ENCODE measurements at regions not wholly inside any gene's neighbourhood (a gene's known extent, or its start where the extent isn't known, plus 50 kb on each side); places are given as distances from the start of the nearest gene placed in this dataset.
A peak's percentile ranks its signal among the peaks of the same experiment; 100 is the strongest.

GRCh38 chr2:156679820-156680219 is 243.6 kb downstream of the GPD2 start:
- Histone ChIP-seq H3K4me3 (no peak overlapping the region), H3K27me3 (no peaks in the 10 kb centered on the region), H3K4me1 (no peaks in the 10 kb centered on the region), H3K27ac (no peak overlapping the region), H3K9me3 (no peaks in the 10 kb centered on the region), H3K36me3 (no peaks in the 10 kb centered on the region)
- no peak for TF ChIP-seq CTCF (IDR thresholded peaks at IDR 0.05)
- DNase-seq, result no peak
- no peak for ATAC-seq
- intact Hi-C loops (cut with DNase I), result no loop called here

- DNase-seq (no peak), ATAC-seq (no peak)
- Histone ChIP-seq H3K9me3 (no peaks in the 10 kb centered on the region), H3K27ac (no peak overlapping the region), H3K4me3 (no peak overlapping the region), H3K4me1 (no peaks in the 10 kb centered on the region), H3K27me3 (no peaks in the 10 kb centered on the region), H3K36me3 (no peaks in the 10 kb centered on the region)
- no peak for TF ChIP-seq CTCF (IDR thresholded peaks at IDR 0.05)
- intact Hi-C loops (cut with DNase I), result no loop called here
Observed at GRCh38 chr2:156680266-156680665, 244.1 kb downstream of the GPD2 start.

DNA sequence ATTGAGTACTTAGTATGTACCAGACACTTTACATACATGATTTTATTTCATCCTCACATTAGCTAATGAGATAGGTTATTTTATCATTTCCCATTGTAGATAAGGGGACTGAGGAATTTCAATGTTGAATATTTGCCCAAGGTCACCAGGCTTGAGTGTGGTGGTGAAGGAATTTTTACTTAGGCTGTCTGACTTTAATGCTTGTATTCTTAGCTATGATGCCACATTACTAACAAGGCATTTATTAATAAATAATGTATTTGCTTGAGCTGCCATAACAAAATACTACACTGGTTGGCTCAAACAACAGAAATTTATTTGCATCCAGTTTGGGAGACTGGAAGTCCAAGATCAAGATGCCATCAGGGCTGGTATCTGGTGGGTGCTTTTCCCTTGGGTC is 250.9 kb downstream of the GPD2 start:
- no peak for TF ChIP-seq CTCF (IDR thresholded peaks at IDR 0.05)
- Histone ChIP-seq H3K9me3 (no peaks in the 10 kb centered on the region), H3K4me1 (no peaks in the 10 kb centered on the region), H3K27ac (no peak overlapping the region), H3K36me3 (no peaks in the 10 kb centered on the region), H3K4me3 (no peak overlapping the region), H3K27me3 (no peaks in the 10 kb centered on the region)
- no peak for DNase-seq
- ATAC-seq, result no peak
- intact Hi-C loops (cut with DNase I), result no loop called here

DNA sequence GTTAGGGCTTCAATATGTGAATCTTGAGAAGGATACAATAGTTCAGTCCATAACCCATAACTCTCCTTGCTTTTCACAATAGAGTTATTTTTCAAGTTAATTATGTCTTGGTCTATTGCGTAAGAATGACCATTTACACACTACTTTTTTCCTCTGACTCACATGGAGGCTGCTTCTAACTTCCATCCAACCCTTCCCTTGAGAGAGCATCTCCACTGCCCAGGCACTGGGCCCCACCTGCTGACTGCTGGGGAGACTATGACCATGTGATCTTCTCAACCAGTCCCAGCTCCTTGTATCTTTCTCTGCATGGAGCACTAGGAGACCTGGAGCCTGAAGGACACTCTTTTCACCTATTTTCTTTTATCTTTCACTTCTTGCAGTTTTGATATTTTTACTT is 251.5 kb downstream of the GPD2 start:
- H3K36me3 ChIP-seq, result no peaks in the 10 kb centered on the region
- H3K27ac ChIP-seq, result no peak overlapping the region
- intact Hi-C loops (cut with DNase I), result no loop called here
- DNase-seq (no peak), ATAC-seq (peak; percentile 30)
- no peak overlapping the region for H3K4me3 ChIP-seq
- TF ChIP-seq CTCF (IDR thresholded peaks at IDR 0.05), result no peak
- no peaks in the 10 kb centered on the region for H3K9me3 ChIP-seq
- H3K4me1 ChIP-seq, result no peaks in the 10 kb centered on the region
- no peaks in the 10 kb centered on the region for H3K27me3 ChIP-seq

DNA sequence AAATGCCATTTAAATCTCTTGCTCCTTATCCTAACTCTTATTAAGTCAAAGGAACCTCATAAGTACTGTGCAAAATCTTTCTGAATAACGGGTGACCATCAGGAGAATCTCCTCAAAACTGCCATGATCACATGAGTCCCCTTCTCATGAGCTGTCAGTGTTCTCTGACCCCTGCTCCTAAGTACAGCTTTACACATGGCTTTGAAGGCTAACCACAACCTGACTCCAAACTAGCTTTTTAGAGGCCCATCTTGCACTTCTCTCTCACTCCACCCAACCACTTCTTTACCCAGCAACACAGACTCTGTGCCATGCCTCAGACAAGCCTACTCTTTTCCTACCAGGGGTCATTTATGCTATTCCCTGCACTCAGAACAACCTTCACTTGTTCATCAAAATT is 253.8 kb downstream of the GPD2 start:
- H3K4me3 ChIP-seq, result no peak overlapping the region
- no peaks in the 10 kb centered on the region for H3K36me3 ChIP-seq
- no peaks in the 10 kb centered on the region for H3K4me1 ChIP-seq
- no peak for TF ChIP-seq CTCF (IDR thresholded peaks at IDR 0.05)
- no peaks in the 10 kb centered on the region for H3K9me3 ChIP-seq
- no peaks in the 10 kb centered on the region for H3K27me3 ChIP-seq
- ATAC-seq, result no peak
- intact Hi-C loops (cut with DNase I), result no loop called here
- no peak for DNase-seq
- H3K27ac ChIP-seq, result no peak overlapping the region

All from left lung (tissue), 4 donors.